ENCODE measurements at regions not wholly inside any gene's neighbourhood (a gene's known extent, or its start where the extent isn't known, plus 50 kb on each side); places are given as distances from the start of the nearest gene placed in this dataset.

- Histone ChIP-seq H3K9me3 (ENCODE audit: control insufficient read depth, low read length) (no peaks in the 10 kb centered on the region), H3K9ac (ENCODE audit: low read length) (no peak overlapping the region), H3K27me3 (replicated peaks; ENCODE audit: control insufficient read depth, insufficient read depth, low read length) (no peaks in the 10 kb centered on the region), H3K4me3 (ENCODE audit: low read length) (no peak overlapping the region), H3K36me3 (ENCODE audit: control insufficient read depth, insufficient read depth, low read length, severe bottlenecking) (peaks cover 7% of the 10 kb centered on the region), H3K4me1 (ENCODE audit: control insufficient read depth, insufficient read depth, low read length) (peaks cover 12% of the 10 kb centered on the region)
- no peak for DNase-seq (ENCODE audit: low read depth)
Measured at GRCh38 chr12:46453428-46453827, 80.9 kb upstream of the SLC38A2 start.

- Histone ChIP-seq H3K9ac (ENCODE audit: low read length) (no peak overlapping the region), H3K9me3 (ENCODE audit: control insufficient read depth, low read length) (no peaks in the 10 kb centered on the region), H3K4me3 (ENCODE audit: low read length) (no peak overlapping the region), H3K27me3 (replicated peaks; ENCODE audit: control insufficient read depth, insufficient read depth, low read length) (no peaks in the 10 kb centered on the region), H3K4me1 (ENCODE audit: control insufficient read depth, insufficient read depth, low read length) (peaks cover 12% of the 10 kb centered on the region), H3K36me3 (ENCODE audit: control insufficient read depth, insufficient read depth, low read length, severe bottlenecking) (peaks cover 7% of the 10 kb centered on the region)
- no peak for DNase-seq (ENCODE audit: low read depth)
Measured at GRCh38 chr12:46452776-46453175, 80.2 kb upstream of the SLC38A2 start.

GRCh38 chr12:46452061-46452615, 79.6 kb upstream of the SLC38A2 start:
- Histone ChIP-seq H3K9ac (ENCODE audit: low read length) (no peak overlapping the region), H3K4me3 (ENCODE audit: low read length) (no peak overlapping the region), H3K27me3 (replicated peaks; ENCODE audit: control insufficient read depth, insufficient read depth, low read length) (no peaks in the 10 kb centered on the region), H3K9me3 (ENCODE audit: control insufficient read depth, low read length) (no peaks in the 10 kb centered on the region), H3K36me3 (ENCODE audit: control insufficient read depth, insufficient read depth, low read length, severe bottlenecking) (peaks cover 7% of the 10 kb centered on the region), H3K4me1 (ENCODE audit: control insufficient read depth, insufficient read depth, low read length) (peaks cover 12% of the 10 kb centered on the region)
- no peak for DNase-seq (ENCODE audit: low read depth)

GRCh38 chr12:46451276-46452021, 78.9 kb upstream of the SLC38A2 start:
- no peaks in the 10 kb centered on the region for H3K9me3 ChIP-seq (ENCODE audit: control insufficient read depth, low read length)
- H3K9ac ChIP-seq (ENCODE audit: low read length), result no peak overlapping the region
- H3K4me3 ChIP-seq (ENCODE audit: low read length), result no peak overlapping the region
- peaks cover 16% of the 10 kb centered on the region for H3K4me1 ChIP-seq (ENCODE audit: control insufficient read depth, insufficient read depth, low read length)
- H3K27me3 ChIP-seq (replicated peaks; ENCODE audit: control insufficient read depth, insufficient read depth, low read length), result no peaks in the 10 kb centered on the region
- no peak for DNase-seq (ENCODE audit: low read depth)
- H3K36me3 ChIP-seq (ENCODE audit: control insufficient read depth, insufficient read depth, low read length, severe bottlenecking), result peaks cover 7% of the 10 kb centered on the region

- Histone ChIP-seq H3K9me3 (ENCODE audit: control insufficient read depth, low read length) (no peaks in the 10 kb centered on the region), H3K36me3 (ENCODE audit: control insufficient read depth, insufficient read depth, low read length, severe bottlenecking) (no peaks in the 10 kb centered on the region), H3K27me3 (replicated peaks; ENCODE audit: control insufficient read depth, insufficient read depth, low read length) (no peaks in the 10 kb centered on the region), H3K4me1 (ENCODE audit: control insufficient read depth, insufficient read depth, low read length) (peaks cover 20% of the 10 kb centered on the region), H3K4me3 (ENCODE audit: low read length) (no peak overlapping the region), H3K9ac (ENCODE audit: low read length) (no peak overlapping the region)
- DNase-seq (ENCODE audit: low read depth), result no peak
Measured at GRCh38 chr12:46450279-46450748, 77.7 kb upstream of the SLC38A2 start.

GRCh38 chr12:46449856-46450255, 77.3 kb upstream of the SLC38A2 start:
- Histone ChIP-seq H3K9me3 (ENCODE audit: control insufficient read depth, low read length) (no peaks in the 10 kb centered on the region), H3K36me3 (ENCODE audit: control insufficient read depth, insufficient read depth, low read length, severe bottlenecking) (no peaks in the 10 kb centered on the region), H3K27me3 (replicated peaks; ENCODE audit: control insufficient read depth, insufficient read depth, low read length) (no peaks in the 10 kb centered on the region), H3K9ac (ENCODE audit: low read length) (no peak overlapping the region), H3K4me1 (ENCODE audit: control insufficient read depth, insufficient read depth, low read length) (peaks cover 25% of the 10 kb centered on the region), H3K4me3 (ENCODE audit: low read length) (no peak overlapping the region)
- DNase-seq (ENCODE audit: low read depth), result no peak

GRCh38 chr12:46449316-46449715, 76.7 kb upstream of the SLC38A2 start:
- DNase-seq (ENCODE audit: low read depth), result no peak
- no peaks in the 10 kb centered on the region for H3K27me3 ChIP-seq (replicated peaks; ENCODE audit: control insufficient read depth, insufficient read depth, low read length)
- no peaks in the 10 kb centered on the region for H3K36me3 ChIP-seq (ENCODE audit: control insufficient read depth, insufficient read depth, low read length, severe bottlenecking)
- peaks cover 25% of the 10 kb centered on the region for H3K4me1 ChIP-seq (ENCODE audit: control insufficient read depth, insufficient read depth, low read length)
- no peak overlapping the region for H3K4me3 ChIP-seq (ENCODE audit: low read length)
- H3K9ac ChIP-seq (ENCODE audit: low read length), result no peak overlapping the region
- H3K9me3 ChIP-seq (ENCODE audit: control insufficient read depth, low read length), result no peaks in the 10 kb centered on the region

- Histone ChIP-seq H3K36me3 (ENCODE audit: control insufficient read depth, insufficient read depth, low read length, severe bottlenecking) (no peaks in the 10 kb centered on the region), H3K4me3 (ENCODE audit: low read length) (no peak overlapping the region), H3K9ac (ENCODE audit: low read length) (peak overlapping the region; percentile 71), H3K27me3 (replicated peaks; ENCODE audit: control insufficient read depth, insufficient read depth, low read length) (no peaks in the 10 kb centered on the region), H3K9me3 (ENCODE audit: control insufficient read depth, low read length) (no peaks in the 10 kb centered on the region), H3K4me1 (ENCODE audit: control insufficient read depth, insufficient read depth, low read length) (peaks cover 34% of the 10 kb centered on the region)
- DNase-seq (ENCODE audit: low read depth), result no peak
Measured at GRCh38 chr12:46446645-46447044, 74.1 kb upstream of the SLC38A2 start.

- Histone ChIP-seq H3K27me3 (replicated peaks; ENCODE audit: control insufficient read depth, insufficient read depth, low read length) (no peaks in the 10 kb centered on the region), H3K4me1 (ENCODE audit: control insufficient read depth, insufficient read depth, low read length) (peaks cover 34% of the 10 kb centered on the region), H3K36me3 (ENCODE audit: control insufficient read depth, insufficient read depth, low read length, severe bottlenecking) (no peaks in the 10 kb centered on the region), H3K9me3 (ENCODE audit: control insufficient read depth, low read length) (no peaks in the 10 kb centered on the region), H3K9ac (ENCODE audit: low read length) (peak overlapping the region; percentile 71), H3K4me3 (ENCODE audit: low read length) (peak overlapping the region; percentile 2)
- no peak for DNase-seq (ENCODE audit: low read depth)
Measured at GRCh38 chr12:46445551-46446235, 73.1 kb upstream of the SLC38A2 start.

- H3K36me3 ChIP-seq (ENCODE audit: control insufficient read depth, insufficient read depth, low read length, severe bottlenecking), result no peaks in the 10 kb centered on the region
- no peaks in the 10 kb centered on the region for H3K27me3 ChIP-seq (replicated peaks; ENCODE audit: control insufficient read depth, insufficient read depth, low read length)
- peaks cover 33% of the 10 kb centered on the region for H3K4me1 ChIP-seq (ENCODE audit: control insufficient read depth, insufficient read depth, low read length)
- H3K4me3 ChIP-seq (ENCODE audit: low read length), result no peak overlapping the region
- DNase-seq (ENCODE audit: low read depth), result no peak
- H3K9ac ChIP-seq (ENCODE audit: low read length), result peak overlapping the region; percentile 71
- H3K9me3 ChIP-seq (ENCODE audit: control insufficient read depth, low read length), result no peaks in the 10 kb centered on the region
Measured at GRCh38 chr12:46445093-46445492, 72.5 kb upstream of the SLC38A2 start.

- Histone ChIP-seq H3K9ac (ENCODE audit: low read length) (no peak overlapping the region), H3K4me1 (ENCODE audit: control insufficient read depth, insufficient read depth, low read length) (peaks cover 30% of the 10 kb centered on the region), H3K36me3 (ENCODE audit: control insufficient read depth, insufficient read depth, low read length, severe bottlenecking) (no peaks in the 10 kb centered on the region), H3K4me3 (ENCODE audit: low read length) (no peak overlapping the region), H3K27me3 (replicated peaks; ENCODE audit: control insufficient read depth, insufficient read depth, low read length) (no peaks in the 10 kb centered on the region), H3K9me3 (ENCODE audit: control insufficient read depth, low read length) (no peaks in the 10 kb centered on the region)
- DNase-seq (ENCODE audit: low read depth), result no peak
Measured at GRCh38 chr12:46443594-46444263, 71.2 kb upstream of the SLC38A2 start.

Data from adipocyte (in vitro differentiated cells).